Epithelial cell of esophagus (primary cell): ENCODE measurements at regions not wholly inside any gene's neighbourhood (a gene's known extent, or its start where the extent isn't known, plus 50 kb on each side); places are given as distances from the start of the nearest gene placed in this dataset.

ENCODE experiments used
- DNase-seq: peaks from one replicate; pipeline ENCODE4 v3.0.0; 2010; ENCODE audit warnings: low read depth
- H3K4me3 ChIP-seq: 2 replicates; pipeline ENCODE4 v1.5.1; 2011; ENCODE audit warnings: mild to moderate bottlenecking, low read length, control low read depth
- CTCF ChIP-seq: IDR thresholded peaks from 2 replicates; pipeline ENCODE4 v1.5.1; 2011; ENCODE audit warnings: low read depth, mild to moderate bottlenecking, low read length, control low read depth, inconsistent platforms; ENCODE audit not compliant: insufficient read depth; ENCODE audit errors: missing control alignments

DNA sequence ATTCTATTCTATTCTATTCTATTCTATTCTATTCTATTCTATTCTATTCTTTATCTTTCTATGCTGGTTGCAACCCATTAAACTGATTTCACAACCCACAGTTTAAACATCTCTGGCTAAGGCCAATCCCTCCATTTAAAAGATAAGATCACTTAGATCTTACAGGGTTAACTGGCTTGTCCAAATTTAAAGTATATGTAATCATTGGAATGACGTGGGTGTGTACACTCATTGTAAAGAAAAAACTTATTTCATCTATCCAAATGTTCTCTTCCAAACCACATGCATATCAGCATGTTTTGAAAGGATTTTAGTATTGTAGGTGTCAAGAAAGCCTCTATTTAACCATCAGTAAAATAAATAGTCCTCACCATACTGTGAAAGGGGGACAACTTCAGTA lies 299.6 kb upstream of the RUNX1 start:
- no peak for DNase-seq
- no peak for TF ChIP-seq CTCF
- H3K4me3 ChIP-seq = no peak overlapping the region

DNA sequence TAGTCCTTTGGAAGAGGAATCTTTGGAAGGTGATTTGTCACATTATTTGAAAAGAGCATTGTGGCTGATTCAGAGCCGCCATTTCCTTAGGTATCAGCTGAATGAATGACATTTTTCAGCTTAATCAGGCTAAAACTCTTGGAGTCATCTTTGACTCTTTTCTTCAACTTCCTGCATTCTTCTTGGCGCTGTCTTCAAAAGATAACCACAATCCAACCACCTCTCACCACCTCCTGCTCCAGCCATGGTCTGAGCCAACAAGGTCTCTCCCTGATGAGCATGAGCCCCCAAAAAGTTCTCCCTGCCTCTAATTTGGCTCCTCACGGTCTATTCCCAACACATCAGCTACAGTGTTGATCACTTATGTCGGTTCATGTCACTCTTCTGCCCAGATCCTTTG lies 297.6 kb upstream of the RUNX1 start:
- TF ChIP-seq CTCF = no peak
- H3K4me3 ChIP-seq = no peak overlapping the region
- no peak for DNase-seq

DNA sequence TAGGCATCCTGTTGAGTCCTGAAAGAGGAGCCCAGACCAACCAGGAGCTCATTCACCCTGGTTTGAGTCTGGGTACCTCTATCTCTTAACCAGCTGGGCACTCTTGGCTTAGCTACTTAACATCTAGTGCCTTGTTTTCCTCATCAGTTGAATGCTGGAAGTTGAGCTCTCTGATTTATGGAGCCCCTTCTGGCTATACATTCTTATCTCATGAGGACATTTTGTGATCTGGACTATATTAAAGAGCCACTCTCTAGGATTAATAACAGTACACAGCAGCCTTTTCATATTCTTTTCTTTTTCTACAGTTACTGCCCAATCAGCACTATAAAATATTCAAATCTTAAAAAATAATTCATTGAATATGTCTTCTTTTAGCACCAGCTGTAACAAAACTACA lies 296.9 kb upstream of the RUNX1 start:
- no peak overlapping the region for H3K4me3 ChIP-seq
- no peak for DNase-seq
- no peak for TF ChIP-seq CTCF

- TF ChIP-seq CTCF = no peak
- DNase-seq = no peak
Observed at GRCh38 chr21:35344582-35344981, 295.5 kb upstream of the RUNX1 start.

DNA sequence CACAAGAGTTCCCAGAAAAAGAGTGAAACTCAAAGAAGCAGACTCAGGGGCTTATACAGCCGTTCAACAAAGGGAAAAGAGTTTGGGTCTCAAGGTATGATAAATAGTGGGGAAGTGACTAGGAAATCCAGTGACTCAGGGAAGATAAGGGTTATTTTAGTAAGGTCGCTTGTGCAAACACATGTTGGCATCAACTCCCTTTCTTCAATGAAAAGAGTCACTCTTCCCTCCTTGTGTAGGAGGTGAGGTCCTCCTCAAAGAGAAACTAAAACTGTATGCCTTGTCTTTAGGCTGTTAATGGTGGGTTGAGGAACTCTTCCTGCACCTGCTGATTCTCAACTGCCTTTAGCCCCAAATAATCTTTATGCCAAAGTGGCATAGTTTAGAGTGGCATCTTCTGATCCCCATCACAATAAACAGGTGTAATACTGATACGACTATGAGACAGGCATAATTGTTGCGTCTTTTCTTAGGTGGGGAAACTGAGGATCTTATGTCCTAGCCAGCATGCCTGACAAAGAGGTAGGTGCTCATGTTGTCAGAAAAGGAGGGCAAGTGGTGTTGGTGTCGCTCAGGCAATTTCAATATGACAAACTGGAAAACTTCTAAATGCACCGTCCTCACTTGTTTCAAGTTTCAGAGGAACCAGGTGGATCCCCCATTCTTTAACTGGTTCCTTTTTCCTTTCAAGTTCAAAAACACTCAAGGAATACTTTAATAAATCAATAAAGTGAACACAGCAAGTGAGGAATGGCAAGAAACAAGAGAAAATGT lies 294.1 kb upstream of the RUNX1 start:
- DNase-seq = no peak
- no peak for TF ChIP-seq CTCF
- no peak overlapping the region for H3K4me3 ChIP-seq

More at GRCh38 chr21:35344582-35344981, 295.5 kb upstream of the RUNX1 start:
- no peak overlapping the region for H3K4me3 ChIP-seq

- DNase-seq = no peak
- no peak for TF ChIP-seq CTCF
- H3K4me3 ChIP-seq = no peak overlapping the region
Observed at GRCh38 chr21:35342440-35342839, 293.3 kb upstream of the RUNX1 start.

- no peak overlapping the region for H3K4me3 ChIP-seq
- no peak for DNase-seq
- no peak for TF ChIP-seq CTCF
Observed at GRCh38 chr21:35340273-35340672, 291.2 kb upstream of the RUNX1 start.
